ENCODE measurements at regions not wholly inside any gene's neighbourhood (a gene's known extent, or its start where the extent isn't known, plus 50 kb on each side); places are given as distances from the start of the nearest gene placed in this dataset.

DNA sequence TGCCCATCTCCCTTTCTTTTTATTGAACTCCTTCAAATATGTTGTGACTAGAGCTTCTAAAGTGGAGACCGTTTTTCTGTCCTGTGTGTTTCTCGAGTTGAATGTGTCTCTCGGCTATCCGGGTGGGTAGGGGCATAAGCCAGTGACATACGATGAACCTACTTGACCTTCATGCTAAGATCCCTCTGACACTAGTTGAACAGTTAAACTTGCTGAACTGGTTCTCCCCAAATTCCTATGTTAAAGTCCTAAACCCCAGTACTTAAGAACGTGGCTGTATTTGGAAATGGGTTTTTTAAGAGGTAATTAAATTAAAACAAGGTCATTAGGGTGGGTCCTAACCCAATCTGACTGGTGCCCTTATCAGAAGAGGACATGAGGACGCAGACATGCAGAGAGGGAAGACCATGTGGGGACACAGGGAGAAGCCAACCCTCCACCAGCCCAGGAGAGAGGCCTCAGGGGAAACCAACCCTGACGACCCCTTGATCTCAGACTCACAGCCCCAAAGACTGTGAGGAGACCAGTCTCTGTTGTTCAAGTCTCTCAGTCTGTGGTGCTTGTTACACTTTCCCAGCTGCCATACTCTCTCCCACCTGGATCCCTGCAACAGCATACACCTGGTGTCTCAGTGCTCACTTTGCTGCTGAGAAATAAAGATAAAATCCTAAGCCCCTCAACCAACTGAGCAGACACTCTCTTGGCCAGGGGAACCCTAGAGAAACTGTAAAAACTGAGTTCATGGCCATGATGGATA, 208.4 kb downstream of the MYLK4 start:
- DNase-seq, result no peak
- in situ Hi-C loops (cut with HindIII; ENCODE audit: low pct_ligation_motif_present, low sequenced_read_pairs), result no loop called here
- no peak for TF ChIP-seq CTCF (IDR thresholded peaks at IDR 0.05; ENCODE audit: low read depth, low read length, missing control alignments)
- Histone ChIP-seq H3K4me3 (ENCODE audit: low read depth, low read length) (no peak overlapping the region), H3K27me3 (replicated peaks) (no peaks in the 10 kb centered on the region), H3K36me3 (replicated peaks) (no peaks in the 10 kb centered on the region), H3K27ac (no peak overlapping the region)

DNA sequence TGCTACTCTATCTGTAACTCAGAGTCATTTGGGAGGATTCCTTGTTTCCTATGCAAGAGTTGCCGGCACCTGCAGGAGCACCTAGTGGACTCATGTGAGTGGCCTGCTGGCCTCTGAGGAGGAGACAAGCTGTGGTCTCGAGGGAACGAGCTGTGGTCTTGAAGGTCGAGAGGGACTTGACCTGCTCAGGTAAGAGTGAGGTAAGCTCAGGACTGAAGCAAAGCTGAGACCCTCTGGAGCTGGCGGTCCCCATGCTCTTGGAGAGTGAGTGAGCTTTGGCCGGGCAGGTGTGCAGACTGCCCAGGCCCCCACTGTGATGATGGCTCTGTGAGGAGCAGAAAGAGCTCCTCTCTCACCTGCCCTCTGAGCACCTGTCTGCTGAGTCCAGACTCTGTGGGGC, 214.3 kb downstream of the MYLK4 start:
- TF ChIP-seq CTCF (IDR thresholded peaks at IDR 0.05; ENCODE audit: low read depth, low read length, missing control alignments), result no peak
- Histone ChIP-seq H3K27ac (no peak overlapping the region), H3K4me3 (ENCODE audit: low read depth, low read length) (no peak overlapping the region), H3K36me3 (replicated peaks) (no peaks in the 10 kb centered on the region), H3K27me3 (replicated peaks) (no peaks in the 10 kb centered on the region)
- DNase-seq, result no peak
- in situ Hi-C loops (cut with HindIII; ENCODE audit: low pct_ligation_motif_present, low sequenced_read_pairs), result no loop called here

DNA sequence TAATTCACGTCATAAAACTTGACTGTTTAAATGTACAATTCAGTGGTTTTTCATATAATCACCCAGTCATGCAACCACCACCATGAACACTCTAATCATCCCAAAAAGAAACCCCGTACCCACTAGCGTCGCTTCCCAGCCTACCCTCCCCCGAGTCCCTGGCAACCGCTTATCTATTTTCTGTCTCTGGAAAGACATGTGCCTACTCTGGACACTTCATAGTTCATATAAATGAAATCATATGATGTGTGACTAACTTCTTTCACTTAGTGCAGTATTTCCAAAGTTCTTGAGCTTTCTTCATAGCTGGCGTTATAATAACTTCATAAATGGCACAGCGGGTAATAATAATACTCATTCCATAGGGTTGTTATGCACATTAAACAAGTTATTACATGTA, 215.2 kb downstream of the MYLK4 start:
- TF ChIP-seq CTCF (IDR thresholded peaks at IDR 0.05; ENCODE audit: low read depth, low read length, missing control alignments), result no peak
- Histone ChIP-seq H3K27me3 (replicated peaks) (no peaks in the 10 kb centered on the region), H3K27ac (no peak overlapping the region), H3K36me3 (replicated peaks) (no peaks in the 10 kb centered on the region), H3K4me3 (ENCODE audit: low read depth, low read length) (no peak overlapping the region)
- in situ Hi-C loops (cut with HindIII; ENCODE audit: low pct_ligation_motif_present, low sequenced_read_pairs), result no loop called here
- no peak for DNase-seq

DNA sequence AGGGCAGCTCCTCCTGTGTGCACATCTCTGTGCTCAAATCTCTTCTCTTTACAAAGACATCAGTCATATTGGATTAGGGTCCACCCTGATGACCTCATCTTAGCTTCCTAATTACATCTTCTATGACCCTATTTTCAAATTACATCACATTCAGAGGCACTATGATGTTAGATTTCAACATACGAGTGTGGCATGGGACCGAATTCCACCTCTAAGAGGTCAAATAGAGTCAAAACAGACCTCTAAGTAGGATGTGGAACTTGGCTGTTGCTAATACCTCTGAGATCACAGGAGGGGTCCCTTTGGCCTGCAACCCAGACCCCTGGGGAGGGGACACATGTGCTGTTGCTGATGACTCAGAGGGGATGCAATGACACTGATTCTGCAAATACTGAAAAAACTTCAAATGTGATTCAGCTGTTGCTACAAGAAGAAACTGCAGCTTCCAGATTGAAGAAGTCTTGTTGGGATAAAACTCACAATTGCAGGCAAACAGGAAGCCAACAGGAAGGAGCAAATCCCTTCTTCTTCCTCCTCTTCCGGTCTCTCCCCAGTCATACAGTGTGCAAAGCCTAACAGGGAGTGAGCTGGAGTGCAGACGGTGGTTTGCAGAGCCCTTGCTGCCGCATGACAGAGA, 216.2 kb downstream of the MYLK4 start:
- no peak overlapping the region for H3K27ac ChIP-seq
- no peaks in the 10 kb centered on the region for H3K36me3 ChIP-seq (replicated peaks)
- no peak overlapping the region for H3K4me3 ChIP-seq (ENCODE audit: low read depth, low read length)
- TF ChIP-seq CTCF (IDR thresholded peaks at IDR 0.05; ENCODE audit: low read depth, low read length, missing control alignments), result no peak
- no peaks in the 10 kb centered on the region for H3K27me3 ChIP-seq (replicated peaks)
- in situ Hi-C loops (cut with HindIII; ENCODE audit: low pct_ligation_motif_present, low sequenced_read_pairs), result no loop called here
- DNase-seq, result no peak

DNA sequence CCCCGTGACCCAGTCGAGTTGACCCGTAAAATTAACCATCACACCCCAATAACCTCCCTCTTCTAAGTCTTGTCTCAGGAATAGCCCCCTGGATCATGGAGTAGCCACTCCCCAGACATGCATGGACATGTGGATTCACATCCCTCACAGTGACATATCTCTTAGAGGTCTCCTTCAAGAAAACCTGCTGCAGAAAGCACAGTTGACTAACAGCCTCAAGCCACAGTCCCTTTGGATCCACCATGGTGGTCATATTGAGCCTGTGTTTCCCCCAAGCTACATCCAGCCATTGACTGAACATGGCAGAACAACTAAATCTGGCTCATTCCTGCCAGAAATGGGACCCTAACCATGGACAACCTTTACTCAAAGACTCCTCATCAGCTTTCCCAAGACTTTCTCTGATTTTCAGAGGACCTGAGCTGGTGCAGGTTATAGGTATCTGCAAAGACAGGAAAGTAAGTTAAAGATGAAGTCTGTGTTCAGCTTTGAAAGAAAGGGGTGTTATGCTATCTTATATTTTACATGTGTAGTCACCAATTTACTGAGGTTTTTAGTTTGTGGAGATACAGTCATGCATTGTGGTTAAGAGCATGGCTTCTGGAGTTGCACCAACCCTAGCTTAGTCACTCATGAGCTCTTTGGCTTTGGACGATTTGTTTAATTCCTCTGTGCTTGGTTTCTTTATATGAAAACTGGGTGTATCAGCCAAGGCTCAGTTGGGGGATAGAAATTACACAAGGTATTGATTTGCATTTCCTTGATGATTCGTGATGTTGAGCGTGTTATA, 219.1 kb downstream of the MYLK4 start:
- Histone ChIP-seq H3K27me3 (replicated peaks) (no peaks in the 10 kb centered on the region), H3K27ac (no peak overlapping the region), H3K4me3 (ENCODE audit: low read depth, low read length) (no peak overlapping the region), H3K36me3 (replicated peaks) (no peaks in the 10 kb centered on the region)
- peak; percentile 88 for DNase-seq
- no peak for TF ChIP-seq CTCF (IDR thresholded peaks at IDR 0.05; ENCODE audit: low read depth, low read length, missing control alignments)
- in situ Hi-C loops (cut with HindIII; ENCODE audit: low pct_ligation_motif_present, low sequenced_read_pairs), result no loop called here
